Natural killer cell (primary cell): ENCODE measurements at regions not wholly inside any gene's neighbourhood (a gene's known extent, or its start where the extent isn't known, plus 50 kb on each side); places are given as distances from the start of the nearest gene placed in this dataset.

ENCODE experiments used
- ATAC-seq, 3 donors: fragments of 150-1000 bp in 2 of 3; fragments of 200-7000 bp in 1 of 3; cut with Tn5 transposase; 1 replicate in 1 of 3; 2 replicates in 2 of 3; pipeline ENCODE4 v1.10.0; 2021; ENCODE audit warnings: mild to moderate bottlenecking in 2 of 3, moderate library complexity in 2 of 3
- DNase-seq, 2 donors: peaks; one replicate each; pipeline versions ENCODE4 v3.0.0 to v3.0.0-alpha.2; 2013 to 2021; ENCODE audit warnings: mixed read lengths in 1 of 2
- H3K27ac ChIP-seq: one replicate; pipeline ENCODE4 v1.5.1; 2013; ENCODE audit warnings: mild to moderate bottlenecking, low read length
- H3K27me3 ChIP-seq: one replicate; pipeline ENCODE4 v1.6.1; 2013; ENCODE audit warnings: low read length; ENCODE audit not compliant: control insufficient read depth, insufficient read depth
- H3K36me3 ChIP-seq: one replicate; pipeline ENCODE4 v1.6.1; 2013; ENCODE audit warnings: low read length; ENCODE audit not compliant: control insufficient read depth, insufficient read depth
- H3K4me1 ChIP-seq: one replicate; pipeline ENCODE4 v1.6.1; 2013; ENCODE audit warnings: low read length; ENCODE audit not compliant: control insufficient read depth, insufficient read depth
- H3K4me3 ChIP-seq: one replicate; pipeline ENCODE4 v1.5.1; 2013; ENCODE audit warnings: low read length
- H3K9me3 ChIP-seq: one replicate; pipeline ENCODE4 v1.6.1; 2013; ENCODE audit warnings: low read length; ENCODE audit not compliant: control insufficient read depth, insufficient read depth
- H3K27ac Mint-ChIP-seq, 2 donors: one replicate each; pipeline ENCODE4 v1.8.0; 2022; ENCODE audit warnings: mild to moderate bottlenecking in 2 of 2, mixed read lengths in 2 of 2, moderate library complexity in 1 of 2
- H3K27me3 Mint-ChIP-seq, 2 donors: one replicate each; pipeline ENCODE4 v1.8.0; 2022; ENCODE audit warnings: low read depth in 2 of 2, mixed read lengths in 2 of 2
- H3K36me3 Mint-ChIP-seq: one replicate; pipeline ENCODE4 v1.8.0; 2022; ENCODE audit warnings: mixed read lengths
- H3K4me1 Mint-ChIP-seq, 2 donors: one replicate each; pipeline ENCODE4 v1.8.0; 2022; ENCODE audit warnings: mixed read lengths in 2 of 2
- H3K4me3 Mint-ChIP-seq: one replicate; pipeline ENCODE4 v1.8.0; 2022; ENCODE audit warnings: mild to moderate bottlenecking, moderate library complexity, mixed read lengths
- H3K9me3 Mint-ChIP-seq, 2 donors: one replicate each; pipeline ENCODE4 v1.8.0; 2022; ENCODE audit warnings: mixed read lengths in 2 of 2
- CTCF ChIP-seq: fragments of 200-600 bp; IDR thresholded peaks from one replicate; pipeline ENCODE4 v1.8.0; 2022; ENCODE audit warnings: antibody characterized with exemption
- WGBS: methylation state at CpG from one replicate; pipeline ENCODE4 v1.1.7; 2013; ENCODE audit warnings: missing lambda C conversion rate; ENCODE audit not compliant: insufficient coverage; 5-methylcytosine and 5-hydroxymethylcytosine counted together
- intact Hi-C: fragments of 100-400 bp; cut with micrococcal nuclease; formaldehyde crosslinking; loops from one replicate; pipeline ENCODE4 v1.14.2; 2022

- no peak overlapping the region for H3K4me3 ChIP-seq
- Mint-ChIP-seq H3K27me3 (no peaks in the 10 kb centered on the region), H3K27ac (no peak overlapping the region), H3K36me3 (no peaks in the 10 kb centered on the region), H3K4me1 (no peaks in the 10 kb centered on the region), H3K4me3 (no peak overlapping the region), H3K9me3 (no peaks in the 10 kb centered on the region)
- WGBS: 68% methylated on average over 8 of the region's 8 CpGs
- DNase-seq: no peak
- no peaks in the 10 kb centered on the region for H3K27me3 ChIP-seq
- H3K27ac ChIP-seq: no peak overlapping the region
- no peaks in the 10 kb centered on the region for H3K4me1 ChIP-seq
- no peaks in the 10 kb centered on the region for H3K36me3 ChIP-seq
- no peak for ATAC-seq
- no peaks in the 10 kb centered on the region for H3K9me3 ChIP-seq
- TF ChIP-seq CTCF: no peak
- intact Hi-C loops: no loop called here
These were observed 173.1 kb upstream of the RFC3 start for GRCh38 chr13:33644581-33645543.

GRCh38 chr13:33645591-33646554, 172.1 kb upstream of the RFC3 start:
- Mint-ChIP-seq H3K27ac (no peak overlapping the region), H3K27me3 (no peaks in the 10 kb centered on the region), H3K9me3 (no peaks in the 10 kb centered on the region), H3K4me3 (no peak overlapping the region), H3K36me3 (no peaks in the 10 kb centered on the region), H3K4me1 (no peaks in the 10 kb centered on the region)
- DNase-seq (no peak), ATAC-seq (no peak)
- H3K4me3 ChIP-seq: no peak overlapping the region
- no peak for TF ChIP-seq CTCF
- no peak overlapping the region for H3K27ac ChIP-seq
- 91% methylated on average over 10 of the region's 10 CpGs for WGBS
- no peaks in the 10 kb centered on the region for H3K9me3 ChIP-seq
- no peaks in the 10 kb centered on the region for H3K27me3 ChIP-seq
- H3K4me1 ChIP-seq: no peaks in the 10 kb centered on the region
- H3K36me3 ChIP-seq: no peaks in the 10 kb centered on the region
- intact Hi-C loops: no loop called here

- no peaks in the 10 kb centered on the region for H3K9me3 ChIP-seq
- no peak for TF ChIP-seq CTCF
- Mint-ChIP-seq H3K27me3 (peaks cover 0 to 8% of the 10 kb centered on the region in 2 donors), H3K27ac (no peak overlapping the region), H3K4me3 (no peak overlapping the region), H3K4me1 (no peaks in the 10 kb centered on the region), H3K9me3 (no peaks in the 10 kb centered on the region), H3K36me3 (no peaks in the 10 kb centered on the region)
- no peak for ATAC-seq
- H3K4me3 ChIP-seq: no peak overlapping the region
- no peaks in the 10 kb centered on the region for H3K4me1 ChIP-seq
- H3K36me3 ChIP-seq: no peaks in the 10 kb centered on the region
- DNase-seq: no peak
- intact Hi-C loops: no loop called here
- WGBS: 90% methylated on average over 3 of the region's 5 CpGs
- no peak overlapping the region for H3K27ac ChIP-seq
- no peaks in the 10 kb centered on the region for H3K27me3 ChIP-seq
These were observed 168.6 kb upstream of the RFC3 start for GRCh38 chr13:33649212-33649878.
